ENCODE measurements at regions not wholly inside any gene's neighbourhood (a gene's known extent, or its start where the extent isn't known, plus 50 kb on each side); places are given as distances from the start of the nearest gene placed in this dataset.

DNA sequence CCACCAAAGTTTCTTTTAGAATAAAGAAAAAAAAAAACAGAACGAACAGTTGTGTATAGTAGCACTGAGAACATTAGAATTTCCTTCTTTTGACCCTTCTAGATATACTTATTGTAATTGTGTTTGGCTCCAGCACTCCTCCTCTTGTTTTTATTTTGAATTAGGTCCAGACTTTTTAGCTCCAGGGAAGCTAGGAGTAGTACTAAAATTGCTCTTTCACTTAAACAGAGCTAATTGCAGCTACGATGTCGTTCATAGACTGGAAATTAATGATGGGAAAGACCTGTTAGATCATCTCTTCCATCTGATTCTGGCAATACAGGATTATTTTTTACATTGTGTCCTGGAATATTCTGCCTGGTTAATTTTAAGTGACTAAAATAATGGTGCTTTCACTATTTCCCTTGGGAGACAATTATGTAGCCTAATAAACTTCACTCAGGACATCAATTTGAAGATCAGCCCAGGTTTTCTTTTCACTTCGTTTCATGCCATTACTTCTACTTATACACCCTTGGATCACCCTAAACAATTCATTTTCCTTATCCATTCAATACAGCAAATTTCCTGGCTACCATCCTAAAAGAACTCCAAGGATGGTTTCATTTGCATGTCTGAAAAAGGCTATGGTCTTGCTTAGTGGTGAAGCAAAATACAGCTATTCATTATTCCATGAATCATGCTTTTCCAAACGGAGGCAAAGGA lies 480.8 kb upstream of the TECRL start:
- Histone ChIP-seq H3K9me3 (ENCODE audit: insufficient read depth, low read depth, low read length) (no peaks in the 10 kb centered on the region), H3K4me1 (ENCODE audit: insufficient read depth, low read length) (peaks cover 14% of the 10 kb centered on the region)
- WGBS = 76% methylated on average over 5 of the region's 5 CpGs

DNA sequence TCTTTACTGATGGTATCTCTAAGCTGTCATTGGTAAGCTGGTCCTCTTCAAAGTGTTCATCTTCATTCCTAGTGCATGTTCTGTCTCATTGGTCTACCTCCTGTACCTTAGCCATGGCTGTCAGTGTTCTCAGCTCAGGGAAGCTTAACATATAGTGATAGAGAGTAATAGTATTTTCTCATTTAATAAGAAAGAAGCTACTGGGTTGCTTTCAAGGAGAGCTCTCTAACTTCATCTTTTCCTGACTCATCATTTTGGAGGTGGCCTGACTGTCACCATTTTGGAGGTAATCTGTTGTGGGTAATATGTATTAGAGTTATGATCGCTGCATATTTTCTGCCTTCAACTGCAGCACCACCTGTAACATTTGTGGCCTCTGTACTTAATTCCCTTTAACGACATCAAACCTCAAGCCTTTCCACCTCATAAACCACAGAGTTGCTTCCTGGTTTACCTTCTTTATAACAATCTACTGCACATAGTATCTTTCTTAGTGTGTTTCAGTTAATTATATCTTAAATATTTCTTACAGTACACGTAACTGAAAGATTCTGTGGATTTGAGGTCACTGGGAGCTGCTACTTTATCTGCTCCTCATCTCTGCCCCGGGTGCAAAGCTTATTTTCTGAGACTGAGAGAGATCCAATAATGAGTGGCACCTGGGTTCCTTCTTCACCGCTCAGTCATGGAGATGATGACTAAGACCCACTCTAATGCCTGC lies 474.0 kb upstream of the TECRL start:
- Histone ChIP-seq H3K27ac (ENCODE audit: low read depth, low read length) (no peak overlapping the region), H3K4me3 (ENCODE audit: low read length) (no peak overlapping the region), H3K9ac (ENCODE audit: low read depth, low read length) (no peak overlapping the region), H3K27me3 (ENCODE audit: insufficient read depth, low read length) (no peaks in the 10 kb centered on the region), H3K9me3 (ENCODE audit: insufficient read depth, low read depth, low read length) (no peaks in the 10 kb centered on the region), H3K36me3 (ENCODE audit: insufficient read depth, low read length) (no peaks in the 10 kb centered on the region), H3K4me1 (ENCODE audit: insufficient read depth, low read length) (no peaks in the 10 kb centered on the region)
- WGBS = 97% methylated on average over 5 of the region's 5 CpGs

More for the DNA sequence above, 480.8 kb upstream of the TECRL start:
- Histone ChIP-seq H3K27ac (ENCODE audit: low read depth, low read length) (no peak overlapping the region), H3K36me3 (ENCODE audit: insufficient read depth, low read length) (no peaks in the 10 kb centered on the region), H3K27me3 (ENCODE audit: insufficient read depth, low read length) (no peaks in the 10 kb centered on the region), H3K9ac (ENCODE audit: low read depth, low read length) (no peak overlapping the region), H3K4me3 (ENCODE audit: low read length) (no peak overlapping the region)

DNA sequence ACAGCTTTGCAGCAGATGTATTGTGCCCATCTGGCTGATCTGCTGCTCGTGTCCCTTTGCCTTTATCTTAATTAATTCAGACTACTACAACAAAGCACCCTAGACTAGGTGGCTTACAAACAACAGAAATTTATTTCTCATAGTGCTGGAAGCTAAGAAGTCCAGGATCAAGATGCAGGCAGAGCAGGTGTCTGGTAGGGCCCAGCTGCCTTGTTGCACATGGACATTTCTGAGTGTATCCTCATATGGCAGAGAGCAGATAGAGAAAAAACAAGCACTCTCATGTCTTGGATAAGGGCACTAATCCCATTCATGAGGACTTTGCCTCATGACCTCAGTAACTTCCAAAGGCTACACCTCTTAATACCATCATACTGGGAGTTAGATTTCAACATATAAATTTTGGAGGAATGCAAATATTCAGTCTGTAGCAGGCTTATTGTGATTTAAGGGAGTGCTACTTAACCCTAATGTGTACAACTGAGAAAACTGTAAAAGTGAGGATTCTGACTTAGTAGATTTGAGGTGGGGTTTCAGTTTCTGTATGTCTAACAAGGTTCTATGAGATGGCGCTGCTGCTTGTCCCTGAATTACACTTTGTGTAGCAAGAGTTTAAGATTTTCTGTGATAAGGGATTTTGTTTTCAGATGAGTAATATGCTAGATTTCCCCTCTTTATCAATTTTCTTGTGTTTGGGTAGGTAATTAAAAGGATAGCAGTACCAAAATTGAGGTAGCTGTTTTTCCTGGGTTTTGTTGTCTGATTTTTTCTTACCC lies 473.2 kb upstream of the TECRL start:
- WGBS = 86% methylated on average over 2 of the region's 2 CpGs
- no peak overlapping the region for H3K9ac ChIP-seq (ENCODE audit: low read depth, low read length)
- no peaks in the 10 kb centered on the region for H3K27me3 ChIP-seq (ENCODE audit: insufficient read depth, low read length)
- no peak overlapping the region for H3K27ac ChIP-seq (ENCODE audit: low read depth, low read length)
- H3K4me1 ChIP-seq (ENCODE audit: insufficient read depth, low read length) = no peaks in the 10 kb centered on the region
- H3K36me3 ChIP-seq (ENCODE audit: insufficient read depth, low read length) = no peaks in the 10 kb centered on the region
- no peaks in the 10 kb centered on the region for H3K9me3 ChIP-seq (ENCODE audit: insufficient read depth, low read depth, low read length)
- no peak overlapping the region for H3K4me3 ChIP-seq (ENCODE audit: low read length)

DNA sequence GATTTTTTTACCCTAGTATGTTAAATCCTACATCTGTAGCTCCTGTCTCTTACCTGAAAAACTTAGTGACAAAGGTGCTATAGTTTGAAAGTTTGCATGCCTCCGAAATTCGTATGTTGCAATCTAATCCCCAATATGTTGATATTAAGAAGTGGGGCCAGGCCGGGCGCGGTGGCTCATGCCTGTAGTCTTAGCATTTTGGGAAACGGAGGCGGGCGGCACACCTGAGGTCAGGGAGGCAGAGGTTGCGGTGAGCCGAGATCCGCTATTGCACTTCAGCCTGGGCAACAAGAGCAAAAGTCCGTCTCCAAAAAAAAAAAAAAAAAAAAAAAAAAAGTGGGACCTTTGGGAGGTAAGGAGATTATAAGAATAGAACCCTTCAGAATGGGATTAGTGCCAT lies 471.3 kb upstream of the TECRL start:
- no peaks in the 10 kb centered on the region for H3K9me3 ChIP-seq (ENCODE audit: insufficient read depth, low read depth, low read length)

DNA sequence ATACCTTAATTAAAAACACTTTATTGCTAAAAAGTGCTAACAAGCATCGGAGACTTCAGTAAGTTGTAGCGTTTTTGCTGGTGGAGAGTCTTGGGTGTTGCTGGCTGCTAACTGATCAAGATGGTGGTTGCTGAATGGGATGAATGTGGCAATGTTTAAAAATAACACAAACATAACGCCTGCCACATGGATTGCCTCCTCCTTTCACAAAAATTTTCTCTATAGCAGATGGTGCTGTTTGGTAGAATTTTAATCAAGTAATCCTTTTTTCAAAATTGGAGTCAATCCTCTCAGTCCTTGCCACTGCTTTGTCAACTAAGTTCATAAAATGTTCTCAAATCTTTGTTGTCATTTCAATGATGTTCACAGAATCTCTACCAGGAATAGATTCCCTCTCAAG lies 466.8 kb upstream of the TECRL start:
- H3K36me3 ChIP-seq (ENCODE audit: insufficient read depth, low read length) = no peaks in the 10 kb centered on the region
- no peak overlapping the region for H3K4me3 ChIP-seq (ENCODE audit: low read length)
- no peak overlapping the region for H3K27ac ChIP-seq (ENCODE audit: low read depth, low read length)
- WGBS = 100% methylated on average over 2 of the region's 3 CpGs
- no peaks in the 10 kb centered on the region for H3K4me1 ChIP-seq (ENCODE audit: insufficient read depth, low read length)
- no peaks in the 10 kb centered on the region for H3K9me3 ChIP-seq (ENCODE audit: insufficient read depth, low read depth, low read length)
- no peak overlapping the region for H3K9ac ChIP-seq (ENCODE audit: low read depth, low read length)
- H3K27me3 ChIP-seq (ENCODE audit: insufficient read depth, low read length) = no peaks in the 10 kb centered on the region

More for the DNA sequence above, 471.3 kb upstream of the TECRL start:
- Histone ChIP-seq H3K9ac (ENCODE audit: low read depth, low read length) (no peak overlapping the region), H3K27ac (ENCODE audit: low read depth, low read length) (no peak overlapping the region), H3K27me3 (ENCODE audit: insufficient read depth, low read length) (no peaks in the 10 kb centered on the region), H3K36me3 (ENCODE audit: insufficient read depth, low read length) (no peaks in the 10 kb centered on the region), H3K4me1 (ENCODE audit: insufficient read depth, low read length) (no peaks in the 10 kb centered on the region), H3K4me3 (ENCODE audit: low read length) (no peak overlapping the region)
- 95% methylated on average over 12 of the region's 12 CpGs for WGBS

DNA sequence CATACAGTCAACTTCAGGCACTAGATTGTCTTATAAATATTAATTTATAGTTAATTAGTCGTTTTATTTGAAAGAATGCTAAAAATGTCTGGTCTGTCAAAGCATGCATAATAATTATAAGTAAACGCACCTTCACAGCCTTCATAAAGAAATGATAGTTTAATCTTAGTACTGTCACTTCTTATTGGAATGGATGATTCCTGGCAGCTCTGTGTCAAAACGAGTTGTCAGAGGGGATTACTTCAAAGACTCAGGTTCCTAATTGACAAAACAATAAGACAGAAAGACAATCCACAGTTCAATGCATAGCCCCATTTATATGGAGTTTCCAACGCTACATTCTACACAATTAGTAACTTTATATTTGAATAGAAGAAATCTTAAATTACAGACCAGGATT lies 461.3 kb upstream of the TECRL start:
- H3K9me3 ChIP-seq (ENCODE audit: insufficient read depth, low read depth, low read length) = peaks cover 4% of the 10 kb centered on the region; the same call in 1 of the 2 replicates
- H3K9ac ChIP-seq (ENCODE audit: low read depth, low read length) = no peak overlapping the region
- H3K27me3 ChIP-seq (ENCODE audit: insufficient read depth, low read length) = no peaks in the 10 kb centered on the region
- H3K36me3 ChIP-seq (ENCODE audit: insufficient read depth, low read length) = no peaks in the 10 kb centered on the region
- H3K27ac ChIP-seq (ENCODE audit: low read depth, low read length) = no peak overlapping the region
- H3K4me1 ChIP-seq (ENCODE audit: insufficient read depth, low read length) = no peaks in the 10 kb centered on the region
- 44% methylated on average over 1 of the region's 4 CpGs for WGBS
- H3K4me3 ChIP-seq (ENCODE audit: low read length) = no peak overlapping the region

DNA sequence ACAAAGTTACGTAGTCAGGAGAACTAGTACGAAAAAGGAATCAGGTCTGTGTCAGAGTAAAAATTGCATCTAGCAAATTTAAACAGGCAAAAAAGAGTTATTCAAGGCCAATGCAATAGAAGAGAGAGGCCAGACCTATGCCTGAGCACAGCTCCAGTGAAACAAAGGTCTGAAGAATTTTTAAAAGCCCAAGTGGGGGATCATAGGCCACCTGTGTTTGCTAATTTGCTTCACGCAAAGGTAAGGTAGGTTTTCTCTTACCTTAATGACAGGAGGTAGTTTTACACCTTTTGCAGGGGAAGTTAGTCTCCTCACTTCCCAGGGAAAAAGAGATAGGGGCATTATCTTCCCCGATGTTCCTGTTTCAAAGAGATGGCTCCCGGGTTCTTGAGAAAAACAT lies 448.6 kb upstream of the TECRL start:
- 70% methylated on average over 5 of the region's 5 CpGs for WGBS
- 0 out of 2 replicates have a peak overlapping the region, but pooled peaks have one; percentile 8 for H3K9ac ChIP-seq (ENCODE audit: low read depth, low read length)
- H3K9me3 ChIP-seq (ENCODE audit: insufficient read depth, low read depth, low read length) = no peaks in the 10 kb centered on the region

DNA sequence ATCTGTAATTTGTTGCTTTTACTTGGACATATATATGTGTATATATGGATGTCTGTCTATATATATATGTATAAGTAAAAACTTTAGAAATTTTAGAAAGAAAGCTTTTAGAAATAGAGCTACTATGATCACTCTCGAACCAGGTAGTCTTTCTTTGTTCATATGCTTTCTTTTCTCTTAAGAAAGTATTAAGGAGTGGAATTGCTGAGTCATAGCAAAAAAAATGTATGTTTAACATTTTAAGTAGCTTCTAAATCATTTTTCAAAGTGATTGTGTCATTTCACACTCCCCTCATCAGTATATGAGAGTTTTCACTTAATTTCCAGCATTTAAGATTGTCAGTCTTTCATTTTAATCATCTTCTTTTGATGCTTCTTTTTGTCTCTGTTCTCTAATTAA lies 447.9 kb upstream of the TECRL start:
- H3K9ac ChIP-seq (ENCODE audit: low read depth, low read length) = 0 out of 2 replicates have a peak overlapping the region, but pooled peaks have one; percentile 8
- H3K4me1 ChIP-seq (ENCODE audit: insufficient read depth, low read length) = peaks cover 18% of the 10 kb centered on the region
- H3K4me3 ChIP-seq (ENCODE audit: low read length) = no peak overlapping the region
- peak overlapping the region; percentile 56; the same call in 1 of the 2 replicates for H3K27ac ChIP-seq (ENCODE audit: low read depth, low read length)
- H3K36me3 ChIP-seq (ENCODE audit: insufficient read depth, low read length) = no peaks in the 10 kb centered on the region
- WGBS = no CpG with 5 or more reads among the region's 1 CpG
- no peaks in the 10 kb centered on the region for H3K27me3 ChIP-seq (ENCODE audit: insufficient read depth, low read length)
- H3K9me3 ChIP-seq (ENCODE audit: insufficient read depth, low read depth, low read length) = no peaks in the 10 kb centered on the region

More for the DNA sequence above, 448.6 kb upstream of the TECRL start:
- H3K4me1 ChIP-seq (ENCODE audit: insufficient read depth, low read length) = peaks cover 18% of the 10 kb centered on the region
- no peak overlapping the region for H3K4me3 ChIP-seq (ENCODE audit: low read length)
- no peaks in the 10 kb centered on the region for H3K27me3 ChIP-seq (ENCODE audit: insufficient read depth, low read length)
- no peaks in the 10 kb centered on the region for H3K36me3 ChIP-seq (ENCODE audit: insufficient read depth, low read length)
- peak overlapping the region; percentile 56; the same call in 1 of the 2 replicates for H3K27ac ChIP-seq (ENCODE audit: low read depth, low read length)

DNA sequence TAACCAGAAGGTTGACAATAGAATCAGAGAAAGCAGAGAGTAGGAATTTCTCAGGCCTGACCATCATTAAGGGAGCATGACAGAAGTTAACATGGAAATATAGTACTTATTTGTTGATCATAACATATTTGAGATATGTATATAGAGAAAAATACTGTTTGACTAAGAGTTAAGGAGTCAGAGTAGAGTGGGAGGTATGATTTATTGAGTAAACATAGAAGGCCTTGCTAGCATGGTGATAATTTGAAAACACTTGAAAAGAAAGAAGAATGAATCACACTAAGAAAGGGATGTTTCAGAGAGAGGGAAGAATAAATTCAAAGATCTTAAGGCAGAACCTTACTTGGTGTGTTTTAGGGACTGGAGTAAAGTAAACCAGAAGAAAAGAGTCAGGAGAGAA lies 437.2 kb upstream of the TECRL start:
- Histone ChIP-seq H3K4me3 (ENCODE audit: low read length) (no peak overlapping the region), H3K27ac (ENCODE audit: low read depth, low read length) (no peak overlapping the region), H3K36me3 (ENCODE audit: insufficient read depth, low read length) (no peaks in the 10 kb centered on the region), H3K4me1 (ENCODE audit: insufficient read depth, low read length) (peaks cover 3% of the 10 kb centered on the region; the same call in 1 of the 2 replicates), H3K9me3 (ENCODE audit: insufficient read depth, low read depth, low read length) (no peaks in the 10 kb centered on the region), H3K27me3 (ENCODE audit: insufficient read depth, low read length) (no peaks in the 10 kb centered on the region), H3K9ac (ENCODE audit: low read depth, low read length) (no peak overlapping the region)

DNA sequence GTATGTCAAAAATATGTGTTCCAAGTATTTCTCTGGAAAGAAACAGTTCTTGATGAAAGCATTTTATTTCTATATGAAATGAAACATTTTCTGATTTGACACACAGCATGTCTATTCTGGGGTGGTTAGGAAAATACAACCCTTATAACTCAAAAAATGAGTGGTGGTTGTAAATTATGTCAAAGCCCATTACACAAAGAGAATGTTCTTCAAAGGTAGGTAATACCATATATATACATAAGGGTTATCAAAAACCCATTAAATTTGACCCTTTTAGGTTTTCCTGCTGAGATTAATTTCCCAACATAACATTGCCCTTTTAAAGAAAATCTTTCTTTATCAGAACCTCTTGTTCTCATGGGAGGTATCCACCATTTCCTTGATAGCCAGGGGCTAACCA lies 420.5 kb upstream of the TECRL start:
- Histone ChIP-seq H3K9ac (ENCODE audit: low read depth, low read length) (no peak overlapping the region), H3K4me3 (ENCODE audit: low read length) (no peak overlapping the region), H3K36me3 (ENCODE audit: insufficient read depth, low read length) (no peaks in the 10 kb centered on the region), H3K27me3 (ENCODE audit: insufficient read depth, low read length) (no peaks in the 10 kb centered on the region), H3K27ac (ENCODE audit: low read depth, low read length) (no peak overlapping the region), H3K9me3 (ENCODE audit: insufficient read depth, low read depth, low read length) (no peaks in the 10 kb centered on the region), H3K4me1 (ENCODE audit: insufficient read depth, low read length) (no peaks in the 10 kb centered on the region)

DNA sequence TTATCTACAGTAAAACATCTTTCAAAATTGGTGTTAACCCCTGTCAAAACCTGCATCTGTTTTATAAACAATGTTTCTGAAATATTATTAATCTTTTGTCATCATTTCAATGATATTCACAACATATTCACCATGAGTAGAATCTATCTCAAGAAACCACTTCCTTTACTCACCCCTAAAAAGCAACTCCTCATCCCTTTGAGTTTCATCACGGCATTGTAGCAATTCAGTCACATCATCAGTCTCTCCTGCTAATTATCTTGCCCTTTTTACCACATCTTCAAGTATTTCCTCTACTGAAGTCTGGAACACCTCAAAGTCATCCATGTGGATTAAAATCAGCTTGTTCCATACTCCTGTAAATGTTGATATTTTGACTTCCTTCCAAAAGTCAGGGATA lies 415.3 kb upstream of the TECRL start:
- WGBS = 93% methylated on average over 1 of the region's 1 CpG
- Histone ChIP-seq H3K36me3 (ENCODE audit: insufficient read depth, low read length) (no peaks in the 10 kb centered on the region), H3K27ac (ENCODE audit: low read depth, low read length) (no peak overlapping the region), H3K4me3 (ENCODE audit: low read length) (no peak overlapping the region), H3K9me3 (ENCODE audit: insufficient read depth, low read depth, low read length) (no peaks in the 10 kb centered on the region), H3K4me1 (ENCODE audit: insufficient read depth, low read length) (no peaks in the 10 kb centered on the region), H3K9ac (ENCODE audit: low read depth, low read length) (no peak overlapping the region), H3K27me3 (ENCODE audit: insufficient read depth, low read length) (no peaks in the 10 kb centered on the region)
